Esophagus muscularis mucosa (tissue), 4 donors: ENCODE measurements at regions not wholly inside any gene's neighbourhood (a gene's known extent, or its start where the extent isn't known, plus 50 kb on each side); places are given as distances from the start of the nearest gene placed in this dataset.
"Not testable (repeated sequence)": the region's sequence is repeated elsewhere in the genome, so short reads cannot be mapped to it uniquely, and the experiment has no call there.

Experiments
- DNase-seq: peaks from one replicate; pipeline ENCODE4 v3.0.0-alpha.2; 2017; ENCODE audit errors: extremely low spot score
- H3K27ac ChIP-seq, 4 donors: fragments of 200-600 bp; sonication (generic); replicated peaks in 1 of 4; 1 replicate in 3 of 4; 2 replicates in 1 of 4; pipeline ENCODE4 v1.5.1; 2016 to 2019; ENCODE audit warnings: mild to moderate bottlenecking in 1 of 4
- H3K27me3 ChIP-seq, 4 donors: fragments of 200-600 bp; sonication (generic); one replicate each; pipeline versions ENCODE4 v1.5.1 to v1.6.0; 2016 to 2019
- H3K36me3 ChIP-seq, 4 donors: fragments of 200-600 bp; sonication (generic); one replicate each; pipeline ENCODE4 v1.5.1; 2016 to 2019
- H3K4me1 ChIP-seq, 4 donors: fragments of 200-600 bp; sonication (generic); one replicate each; pipeline ENCODE4 v1.5.1; 2016 to 2019
- H3K4me3 ChIP-seq, 4 donors: fragments of 200-600 bp; sonication (generic); 1 replicate in 2 of 4; 2 replicates in 2 of 4; pipeline ENCODE4 v1.5.1; 2016 to 2019; ENCODE audit warnings: mild to moderate bottlenecking in 4 of 4, moderate library complexity in 1 of 4
- H3K9me3 ChIP-seq, 4 donors: fragments of 200-600 bp; sonication (generic); 1 replicate in 3 of 4; 2 replicates in 1 of 4; pipeline ENCODE4 v1.5.1; 2016 to 2019
- CTCF ChIP-seq, 3 experiments: fragments of 200-600 bp in 2 of 3; fragments of 450-650 bp in 1 of 3; sonication (generic) in 2 of 3; IDR thresholded peaks; one replicate each; pipeline ENCODE4 v1.5.1; 2017 to 2019; ENCODE audit warnings: antibody characterized with exemption in 3 of 3, mild to moderate bottlenecking in 2 of 3, moderate library complexity in 1 of 3
- EP300 ChIP-seq: sonication (generic); formaldehyde crosslinking; IDR thresholded peaks from one replicate; pipeline ENCODE4 v1.6.1; 2017; ENCODE audit warnings: antibody characterized with exemption
- POLR2A ChIP-seq: fragments of 450-650 bp; IDR thresholded peaks from one replicate; pipeline ENCODE4 v1.6.1; 2017; ENCODE audit warnings: antibody characterized with exemption, moderate library complexity, mild to moderate bottlenecking, low read depth
- POLR2AphosphoS5 ChIP-seq, 2 donors: sonication (generic); formaldehyde crosslinking; IDR thresholded peaks; one replicate each; pipeline ENCODE4 v1.6.1; 2017; ENCODE audit warnings: antibody characterized with exemption in 2 of 2
- WGBS: methylation state at CpG from one replicate; pipeline ENCODE4 v1.1.5; 2018; 5-methylcytosine and 5-hydroxymethylcytosine counted together
- intact Hi-C: fragments of 100-400 bp; cut with DNase I; formaldehyde crosslinking; loops from one replicate; pipeline ENCODE4 v1.15.1; 2023

- H3K27ac ChIP-seq, result no peak overlapping the region
- no peaks in the 10 kb centered on the region for H3K27me3 ChIP-seq
- no peak for TF ChIP-seq EP300
- TF ChIP-seq CTCF (IDR thresholded peaks at IDR 0.05), result no peak
- no peak for TF ChIP-seq POLR2A
- no peak for TF ChIP-seq POLR2AphosphoS5 (IDR thresholded peaks at IDR 0.05)
- H3K4me3 ChIP-seq, result no peak overlapping the region
- WGBS, result 24% methylated on average over 2 of the region's 2 CpGs
- intact Hi-C loops, result no loop called here
- no peaks in the 10 kb centered on the region for H3K36me3 ChIP-seq
- H3K9me3 ChIP-seq, result no peaks in the 10 kb centered on the region
- no peak for DNase-seq
- H3K4me1 ChIP-seq, result peaks cover 0 to 15% (median 0%) of the 10 kb centered on the region in 4 donors
These were observed 92.7 kb upstream of the GPR12 start for GRCh38 chr13:26853323-26853722.

- no peak for TF ChIP-seq EP300
- H3K4me3 ChIP-seq, result no peak overlapping the region
These were observed 86.7 kb upstream of the GPR12 start for GRCh38 chr13:26847281-26847680.

GRCh38 chr13:26845063-26845462 is 84.5 kb upstream of the GPR12 start:
- H3K4me3 ChIP-seq, H3K27me3 ChIP-seq, DNase-seq, intact Hi-C loops, H3K27ac ChIP-seq, H3K4me1 ChIP-seq, H3K36me3 ChIP-seq, H3K9me3 ChIP-seq: not testable (repeated sequence)
- 94% methylated on average over 7 of the region's 7 CpGs for WGBS

More at GRCh38 chr13:26847281-26847680, 86.7 kb upstream of the GPR12 start:
- Histone ChIP-seq H3K27ac (no peak overlapping the region), H3K9me3 (no peaks in the 10 kb centered on the region), H3K36me3 (no peaks in the 10 kb centered on the region), H3K27me3 (peaks cover 0 to 4% (median 0%) of the 10 kb centered on the region in 4 donors), H3K4me1 (no peaks in the 10 kb centered on the region)
- WGBS, result 71% methylated on average over 1 of the region's 1 CpG
- DNase-seq, result no peak
- intact Hi-C loops, result no loop called here

GRCh38 chr13:26839682-26840081 is 79.1 kb upstream of the GPR12 start:
- WGBS, result 38% methylated on average over 4 of the region's 4 CpGs
- Histone ChIP-seq H3K36me3 (no peaks in the 10 kb centered on the region), H3K27me3 (peaks cover 0 to 16% (median 0%) of the 10 kb centered on the region in 4 donors), H3K4me1 (no peaks in the 10 kb centered on the region), H3K27ac (no peak overlapping the region), H3K9me3 (no peaks in the 10 kb centered on the region), H3K4me3 (no peak overlapping the region)
- TF ChIP-seq CTCF (IDR thresholded peaks at IDR 0.05) (no peak), POLR2AphosphoS5 (IDR thresholded peaks at IDR 0.05) (no peak), EP300 (no peak), POLR2A (no peak)
- DNase-seq, result no peak
- intact Hi-C loops, result no loop called here

- Histone ChIP-seq H3K27ac (no peak overlapping the region), H3K4me1 (no peaks in the 10 kb centered on the region), H3K27me3 (peaks cover 0 to 16% (median 0%) of the 10 kb centered on the region in 4 donors), H3K4me3 (no peak overlapping the region), H3K9me3 (no peaks in the 10 kb centered on the region), H3K36me3 (no peaks in the 10 kb centered on the region)
- WGBS, result 61% methylated on average over 2 of the region's 2 CpGs
- no peak for TF ChIP-seq EP300
- no peak for TF ChIP-seq POLR2AphosphoS5 (IDR thresholded peaks at IDR 0.05)
- TF ChIP-seq POLR2A, result no peak
- no peak for TF ChIP-seq CTCF (IDR thresholded peaks at IDR 0.05)
- DNase-seq, result no peak
- intact Hi-C loops, result no loop called here
These were observed 78.2 kb upstream of the GPR12 start for GRCh38 chr13:26838821-26839220.

GRCh38 chr13:26837997-26838396 is 77.4 kb upstream of the GPR12 start:
- H3K27ac ChIP-seq, result no peak overlapping the region
- TF ChIP-seq POLR2A (no peak), POLR2AphosphoS5 (IDR thresholded peaks at IDR 0.05) (no peak), CTCF (IDR thresholded peaks at IDR 0.05) (no peak), EP300 (no peak)
- no peaks in the 10 kb centered on the region for H3K9me3 ChIP-seq
- WGBS, result 76% methylated on average over 5 of the region's 6 CpGs
- no peak overlapping the region for H3K4me3 ChIP-seq
- peaks cover 0 to 16% (median 0%) of the 10 kb centered on the region in 4 donors for H3K27me3 ChIP-seq
- intact Hi-C loops, result no loop called here
- H3K4me1 ChIP-seq, result no peaks in the 10 kb centered on the region
- H3K36me3 ChIP-seq, result no peaks in the 10 kb centered on the region
- no peak for DNase-seq
